MM.1S (cell line): ENCODE measurements at regions not wholly inside any gene's neighbourhood (a gene's known extent, or its start where the extent isn't known, plus 50 kb on each side); places are given as distances from the start of the nearest gene placed in this dataset.

Experiments
- DNase-seq: peaks from one replicate; pipeline ENCODE4 v3.0.0-alpha.2; 2015
- H2AFZ ChIP-seq: fragments of 300-600 bp; sonication (generic); 2 replicates; pipeline ENCODE4 v1.6.0; 2016; ENCODE audit warnings: antibody characterized with exemption, low read length
- H3F3A ChIP-seq: fragments of 300-600 bp; sonication (generic); 2 replicates; pipeline ENCODE4 v1.6.1; 2016; ENCODE audit warnings: mild to moderate bottlenecking, antibody characterized with exemption, low read length, moderate library complexity, mixed read lengths; ENCODE audit not compliant: insufficient read depth
- H3K27ac ChIP-seq: fragments of 300-600 bp; sonication (generic); 2 replicates; pipeline ENCODE4 v1.5.1; 2016; ENCODE audit warnings: mild to moderate bottlenecking, low read length
- H3K27me3 ChIP-seq: fragments of 300-600 bp; sonication (generic); replicated peaks from 2 replicates; pipeline ENCODE4 v1.6.0; 2016; ENCODE audit warnings: low read length; ENCODE audit not compliant: insufficient read depth
- H3K36me3 ChIP-seq: fragments of 300-600 bp; sonication (generic); replicated peaks from 2 replicates; pipeline ENCODE4 v1.6.1; 2016; ENCODE audit warnings: mild to moderate bottlenecking, low read length, mixed read lengths; ENCODE audit not compliant: insufficient read depth
- H3K4me1 ChIP-seq: fragments of 300-600 bp; sonication (generic); 2 replicates; pipeline ENCODE4 v1.6.1; 2016; ENCODE audit warnings: low read length, mixed read lengths
- H3K4me2 ChIP-seq: fragments of 300-600 bp; sonication (generic); 2 replicates; pipeline ENCODE4 v1.6.0; 2016; ENCODE audit warnings: low read depth, low read length
- H3K4me3 ChIP-seq: fragments of 300-600 bp; sonication (generic); 2 replicates; pipeline ENCODE4 v1.5.1; 2016; ENCODE audit warnings: low read length, mixed read lengths
- H3K79me2 ChIP-seq: fragments of 300-600 bp; sonication (generic); 2 replicates; pipeline ENCODE4 v1.6.1; 2016; ENCODE audit warnings: mixed run types, low read length, mixed read lengths
- H3K9ac ChIP-seq: fragments of 300-600 bp; sonication (generic); 2 replicates; pipeline ENCODE4 v1.6.1; 2016; ENCODE audit warnings: low read length, mixed read lengths
- H3K9me2 ChIP-seq: fragments of 300-600 bp; sonication (generic); replicated peaks from 2 replicates; pipeline ENCODE4 v1.6.1; 2016; ENCODE audit warnings: mild to moderate bottlenecking, low read length, mixed read lengths; ENCODE audit not compliant: insufficient read depth
- H3K9me3 ChIP-seq: fragments of 300-600 bp; sonication (generic); replicated peaks from 2 replicates; pipeline ENCODE4 v1.6.1; 2016; ENCODE audit warnings: mild to moderate bottlenecking, low read length, mixed read lengths; ENCODE audit not compliant: insufficient read depth
- H4K20me1 ChIP-seq: fragments of 300-600 bp; sonication (generic); 2 replicates; pipeline ENCODE4 v1.6.1; 2016; ENCODE audit warnings: mild to moderate bottlenecking, low read length, moderate library complexity, mixed read lengths; ENCODE audit not compliant: insufficient read depth
- CTCF ChIP-seq: fragments of 300-600 bp; sonication (generic); IDR thresholded peaks from 2 replicates; pipeline ENCODE4 v1.5.1; 2016; ENCODE audit warnings: antibody characterized with exemption, low read length, mixed read lengths
- EZH2 ChIP-seq: fragments of 300-600 bp; sonication (generic); optimal IDR thresholded peaks from 2 replicates; pipeline ENCODE3; 2017; ENCODE audit warnings: low read depth, mild to moderate bottlenecking, antibody characterized with exemption, low read length, mixed read lengths
- EZH2phosphoT487 ChIP-seq: fragments of 300-600 bp; sonication (generic); IDR thresholded peaks from 2 replicates; pipeline ENCODE4 v1.6.1; 2018; ENCODE audit warnings: antibody characterized with exemption, low read length

- Histone ChIP-seq H3K27me3 (no peaks in the 10 kb centered on the region), H3K4me1 (no peaks in the 10 kb centered on the region), H3K27ac (no peak overlapping the region), H3K4me3 (no peak overlapping the region), H3K9ac (no peak overlapping the region), H3K9me3 (no peaks in the 10 kb centered on the region), H3F3A (no peaks in the 10 kb centered on the region), H3K36me3 (no peaks in the 10 kb centered on the region), H2AFZ (no peak overlapping the region), H4K20me1 (no peaks in the 10 kb centered on the region), H3K4me2 (no peak overlapping the region), H3K9me2 (no peaks in the 10 kb centered on the region), H3K79me2 (no peaks in the 10 kb centered on the region)
- DNase-seq, result no peak
- no peak for TF ChIP-seq EZH2
- TF ChIP-seq CTCF, result no peak
- no peak for TF ChIP-seq EZH2phosphoT487
Measured at GRCh38 chr14:22434030-22434429, 155.0 kb downstream of the DAD1 start.

- H3K4me1 ChIP-seq, result no peaks in the 10 kb centered on the region
Measured at GRCh38 chr14:22433069-22433468, 156.0 kb downstream of the DAD1 start.

GRCh38 chr14:22432348-22432976, 156.6 kb downstream of the DAD1 start:
- no peaks in the 10 kb centered on the region for H3K9me3 ChIP-seq
- H3K4me1 ChIP-seq, result no peaks in the 10 kb centered on the region
- no peaks in the 10 kb centered on the region for H4K20me1 ChIP-seq
- H3K9me2 ChIP-seq, result no peaks in the 10 kb centered on the region
- no peaks in the 10 kb centered on the region for H3K36me3 ChIP-seq
- no peak for DNase-seq
- H2AFZ ChIP-seq, result no peak overlapping the region
- H3K27me3 ChIP-seq, result no peaks in the 10 kb centered on the region
- no peak overlapping the region for H3K4me3 ChIP-seq
- TF ChIP-seq EZH2phosphoT487 (no peak), CTCF (no peak), EZH2 (no peak)
- H3K27ac ChIP-seq, result no peak overlapping the region
- H3F3A ChIP-seq, result no peaks in the 10 kb centered on the region
- H3K4me2 ChIP-seq, result no peak overlapping the region
- no peaks in the 10 kb centered on the region for H3K79me2 ChIP-seq
- H3K9ac ChIP-seq, result no peak overlapping the region

More at GRCh38 chr14:22433069-22433468, 156.0 kb downstream of the DAD1 start:
- Histone ChIP-seq H3K36me3 (no peaks in the 10 kb centered on the region), H4K20me1 (no peaks in the 10 kb centered on the region), H3K4me2 (no peak overlapping the region), H3K9ac (no peak overlapping the region), H3K79me2 (no peaks in the 10 kb centered on the region), H3K27me3 (no peaks in the 10 kb centered on the region), H3K9me2 (no peaks in the 10 kb centered on the region), H3K27ac (no peak overlapping the region), H3K9me3 (no peaks in the 10 kb centered on the region), H3F3A (no peaks in the 10 kb centered on the region), H3K4me3 (no peak overlapping the region), H2AFZ (no peak overlapping the region)
- no peak for DNase-seq
- TF ChIP-seq EZH2, result no peak
- no peak for TF ChIP-seq CTCF
- TF ChIP-seq EZH2phosphoT487, result no peak
